ENCODE measurements at regions not wholly inside any gene's neighbourhood (a gene's known extent, or its start where the extent isn't known, plus 50 kb on each side); places are given as distances from the start of the nearest gene placed in this dataset.
"Not testable (repeated sequence)": the region's sequence is repeated elsewhere in the genome, so short reads cannot be mapped to it uniquely, and the experiment has no call there.

GRCh38 chr16:88170528-88170991 is 212.2 kb upstream of the ZNF469 start:
- Mint-ChIP-seq H3K4me1 (no peaks in the 10 kb centered on the region), H3K36me3 (no peaks in the 10 kb centered on the region), H3K27me3 (ENCODE audit: low read depth) (no peaks in the 10 kb centered on the region), H3K4me3 (no peak overlapping the region), H3K9me3 (peaks cover 18% of the 10 kb centered on the region), H3K27ac (no peak overlapping the region)
- CTCF ChIA-PET: no interaction called here
- ATAC-seq: no peak
- no peak for TF ChIP-seq TEAD4 (CRISPR knock-in tag; IDR thresholded peaks at IDR 0.05)
- TF ChIP-seq MYBL2 (CRISPR knock-in tag; IDR thresholded peaks at IDR 0.05): no peak
- TF ChIP-seq, protein P1, sequence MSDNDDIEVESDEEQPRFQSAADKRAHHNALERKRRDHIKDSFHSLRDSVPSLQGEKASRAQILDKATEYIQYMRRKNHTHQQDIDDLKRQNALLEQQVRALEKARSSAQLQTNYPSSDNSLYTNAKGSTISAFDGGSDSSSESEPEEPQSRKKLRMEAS (CRISPR knock-in tag; IDR thresholded peaks at IDR 0.05): no peak
- TF ChIP-seq TP53 (CRISPR knock-in tag; IDR thresholded peaks at IDR 0.05): no peak
- no peak for TF ChIP-seq MLX (CRISPR knock-in tag; IDR thresholded peaks at IDR 0.05)
- TF ChIP-seq ZNF121 (CRISPR knock-in tag; IDR thresholded peaks at IDR 0.05): no peak
- TF ChIP-seq, protein P2, sequence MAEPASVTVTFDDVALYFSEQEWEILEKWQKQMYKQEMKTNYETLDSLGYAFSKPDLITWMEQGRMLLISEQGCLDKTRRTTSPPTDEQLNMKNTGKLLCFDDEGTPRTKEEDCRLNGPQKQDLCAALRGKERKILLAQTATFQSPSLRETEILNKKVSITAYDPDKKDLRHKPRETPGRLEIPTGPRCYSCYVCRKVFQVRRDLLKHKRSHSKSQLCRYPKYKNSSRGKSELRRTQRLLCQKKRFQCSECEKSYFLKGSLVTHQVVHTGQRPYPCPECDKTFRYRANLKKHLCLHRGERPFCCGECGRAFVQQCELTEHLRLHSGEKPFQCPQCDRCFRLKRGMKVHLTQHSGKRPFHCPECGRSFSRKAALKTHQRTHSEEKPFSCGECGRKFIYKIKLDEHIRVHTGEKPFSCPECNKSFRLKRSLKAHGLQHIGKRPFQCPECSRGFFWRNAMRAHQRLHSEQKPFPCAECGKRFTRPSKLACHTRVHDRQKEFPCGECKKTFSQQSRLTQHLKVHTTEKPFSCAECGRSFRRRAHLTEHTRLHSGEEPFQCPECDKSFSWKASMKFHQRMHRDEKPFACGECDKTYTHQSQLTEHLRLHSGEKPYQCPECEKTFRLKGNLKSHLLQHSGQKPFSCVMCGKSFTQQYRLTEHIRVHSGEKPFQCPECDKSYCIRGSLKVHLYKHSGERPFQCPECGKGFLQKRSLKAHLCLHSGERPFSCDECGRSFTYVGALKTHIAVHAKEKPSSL (CRISPR knock-in tag; conservative IDR thresholded peaks at IDR 0.05): no peak
- no peak for TF ChIP-seq ERG (CRISPR knock-in tag; IDR thresholded peaks at IDR 0.05)
- no peak for TF ChIP-seq TEAD1 (CRISPR knock-in tag; IDR thresholded peaks at IDR 0.05)
- no peak for TF ChIP-seq NFYB (CRISPR knock-in tag; conservative IDR thresholded peaks at IDR 0.05; ENCODE audit: low read depth)
- TF ChIP-seq, protein P3, sequence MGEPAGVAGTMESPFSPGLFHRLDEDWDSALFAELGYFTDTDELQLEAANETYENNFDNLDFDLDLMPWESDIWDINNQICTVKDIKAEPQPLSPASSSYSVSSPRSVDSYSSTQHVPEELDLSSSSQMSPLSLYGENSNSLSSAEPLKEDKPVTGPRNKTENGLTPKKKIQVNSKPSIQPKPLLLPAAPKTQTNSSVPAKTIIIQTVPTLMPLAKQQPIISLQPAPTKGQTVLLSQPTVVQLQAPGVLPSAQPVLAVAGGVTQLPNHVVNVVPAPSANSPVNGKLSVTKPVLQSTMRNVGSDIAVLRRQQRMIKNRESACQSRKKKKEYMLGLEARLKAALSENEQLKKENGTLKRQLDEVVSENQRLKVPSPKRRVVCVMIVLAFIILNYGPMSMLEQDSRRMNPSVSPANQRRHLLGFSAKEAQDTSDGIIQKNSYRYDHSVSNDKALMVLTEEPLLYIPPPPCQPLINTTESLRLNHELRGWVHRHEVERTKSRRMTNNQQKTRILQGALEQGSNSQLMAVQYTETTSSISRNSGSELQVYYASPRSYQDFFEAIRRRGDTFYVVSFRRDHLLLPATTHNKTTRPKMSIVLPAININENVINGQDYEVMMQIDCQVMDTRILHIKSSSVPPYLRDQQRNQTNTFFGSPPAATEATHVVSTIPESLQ (CRISPR knock-in tag; IDR thresholded peaks at IDR 0.05): no peak
- TF ChIP-seq EMX1 (CRISPR knock-in tag; IDR thresholded peaks at IDR 0.05): no peak
- no peak for TF ChIP-seq AR (CRISPR knock-in tag; IDR thresholded peaks at IDR 0.05)
- no peak for DNase-seq (ENCODE audit: low spot score)
- POLR2A ChIA-PET: no interaction called here

DNA sequence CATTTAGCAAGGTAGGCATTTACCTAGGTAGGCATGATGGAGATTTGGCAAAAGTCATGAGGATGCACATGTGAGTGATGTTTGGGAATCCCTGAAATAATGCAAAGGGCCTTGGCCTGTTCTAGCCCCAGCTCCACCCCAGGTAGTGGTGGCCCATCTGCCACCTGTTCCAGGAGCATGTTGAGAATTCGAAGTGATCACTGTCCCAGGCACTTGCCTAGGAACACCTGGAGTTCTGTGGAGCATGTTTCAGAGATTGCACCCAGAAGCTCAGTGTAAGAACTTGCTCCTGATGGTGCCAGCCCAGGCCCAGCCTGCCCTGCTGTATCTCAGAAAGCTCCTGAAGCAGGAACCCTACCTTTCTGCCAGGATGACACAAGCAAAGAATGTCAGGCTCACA is 211.6 kb upstream of the ZNF469 start:
- CTCF ChIA-PET; POLR2A ChIA-PET; H3K27ac Mint-ChIP-seq; ATAC-seq; H3K36me3 Mint-ChIP-seq; H3K4me1 Mint-ChIP-seq; H3K4me3 Mint-ChIP-seq; DNase-seq (ENCODE audit: low spot score); H3K27me3 Mint-ChIP-seq (ENCODE audit: low read depth): not testable (repeated sequence)
- peaks cover 18% of the 10 kb centered on the region for H3K9me3 Mint-ChIP-seq

- DNase-seq (ENCODE audit: low spot score); CTCF ChIA-PET; H3K27ac Mint-ChIP-seq; H3K36me3 Mint-ChIP-seq; POLR2A ChIA-PET; H3K4me3 Mint-ChIP-seq; H3K4me1 Mint-ChIP-seq; H3K27me3 Mint-ChIP-seq (ENCODE audit: low read depth); ATAC-seq: not testable (repeated sequence)
- H3K9me3 Mint-ChIP-seq: peaks cover 18% of the 10 kb centered on the region
Measured at GRCh38 chr16:88176184-88176583, 206.6 kb upstream of the ZNF469 start.

GRCh38 chr16:88176591-88177180 is 206.1 kb upstream of the ZNF469 start:
- DNase-seq (ENCODE audit: low spot score); H3K4me1 Mint-ChIP-seq; H3K36me3 Mint-ChIP-seq; CTCF ChIA-PET; ATAC-seq; H3K27ac Mint-ChIP-seq; H3K27me3 Mint-ChIP-seq (ENCODE audit: low read depth); POLR2A ChIA-PET; H3K4me3 Mint-ChIP-seq: not testable (repeated sequence)
- peaks cover 15% of the 10 kb centered on the region for H3K9me3 Mint-ChIP-seq

DNA sequence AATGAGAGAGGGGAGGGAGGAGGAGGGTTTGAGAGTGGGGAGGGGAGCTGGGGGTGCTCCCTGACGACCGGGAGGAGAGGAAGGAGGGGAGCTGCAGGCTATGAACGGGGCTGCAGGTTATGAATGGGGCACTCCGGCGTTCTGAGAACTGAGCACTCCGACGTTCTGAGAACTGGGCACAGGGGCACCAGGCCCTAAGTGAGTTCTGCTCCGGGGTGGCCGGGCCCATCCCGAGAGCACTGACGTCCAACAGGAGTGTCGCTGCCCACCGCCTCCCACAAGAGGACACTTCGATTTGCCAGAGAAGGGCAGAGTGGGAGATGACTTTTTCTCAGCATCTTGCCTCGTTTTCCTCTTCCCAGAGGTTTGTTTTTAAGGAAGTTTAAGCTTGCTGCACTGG is 204.5 kb upstream of the ZNF469 start:
- H3K27me3 Mint-ChIP-seq (ENCODE audit: low read depth); ATAC-seq; CTCF ChIA-PET; H3K27ac Mint-ChIP-seq; POLR2A ChIA-PET; DNase-seq (ENCODE audit: low spot score); H3K4me1 Mint-ChIP-seq; H3K9me3 Mint-ChIP-seq; H3K4me3 Mint-ChIP-seq; H3K36me3 Mint-ChIP-seq: not testable (repeated sequence)

- H3K27ac Mint-ChIP-seq; H3K4me1 Mint-ChIP-seq; H3K4me3 Mint-ChIP-seq; H3K9me3 Mint-ChIP-seq; H3K27me3 Mint-ChIP-seq (ENCODE audit: low read depth); ATAC-seq; DNase-seq (ENCODE audit: low spot score); CTCF ChIA-PET; POLR2A ChIA-PET; H3K36me3 Mint-ChIP-seq: not testable (repeated sequence)
Measured at GRCh38 chr16:88178896-88179295, 203.9 kb upstream of the ZNF469 start.

Data from WTC11 (cell line).